ENCODE measurements at regions not wholly inside any gene's neighbourhood (a gene's known extent, or its start where the extent isn't known, plus 50 kb on each side); places are given as distances from the start of the nearest gene placed in this dataset.

DNA sequence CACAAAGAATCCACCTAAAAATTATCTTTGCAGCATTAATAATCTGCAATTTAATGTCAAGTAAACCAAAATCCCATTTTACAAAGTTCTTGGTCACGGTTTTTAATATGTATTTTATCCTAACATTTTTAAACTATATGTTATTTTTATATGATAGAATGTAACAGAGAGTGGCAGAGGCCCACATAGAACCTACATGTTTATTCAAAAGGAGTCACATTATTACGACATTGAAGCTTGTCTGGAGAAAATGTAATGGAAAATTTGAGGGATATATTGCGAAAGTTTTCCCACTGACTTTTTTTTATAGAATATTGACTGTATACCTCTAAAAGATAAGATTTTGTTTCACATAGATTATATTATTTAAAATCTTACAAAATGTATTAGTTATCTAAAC is 89.7 kb upstream of the COL3A1 start:
- H3K4me3 Mint-ChIP-seq = no peak overlapping the region
- H3K9me3 Mint-ChIP-seq = no peaks in the 10 kb centered on the region
- no peaks in the 10 kb centered on the region for H3K4me1 Mint-ChIP-seq (ENCODE audit: low read depth)
- H3K36me3 Mint-ChIP-seq (ENCODE audit: low read depth) = no peaks in the 10 kb centered on the region
- no peak for DNase-seq (ENCODE audit: low spot score)
- intact Hi-C loops (cut with micrococcal nuclease) = no loop called here
- no peak overlapping the region for H3K27ac Mint-ChIP-seq
- no peaks in the 10 kb centered on the region for H3K27me3 Mint-ChIP-seq (ENCODE audit: insufficient read depth)

DNA sequence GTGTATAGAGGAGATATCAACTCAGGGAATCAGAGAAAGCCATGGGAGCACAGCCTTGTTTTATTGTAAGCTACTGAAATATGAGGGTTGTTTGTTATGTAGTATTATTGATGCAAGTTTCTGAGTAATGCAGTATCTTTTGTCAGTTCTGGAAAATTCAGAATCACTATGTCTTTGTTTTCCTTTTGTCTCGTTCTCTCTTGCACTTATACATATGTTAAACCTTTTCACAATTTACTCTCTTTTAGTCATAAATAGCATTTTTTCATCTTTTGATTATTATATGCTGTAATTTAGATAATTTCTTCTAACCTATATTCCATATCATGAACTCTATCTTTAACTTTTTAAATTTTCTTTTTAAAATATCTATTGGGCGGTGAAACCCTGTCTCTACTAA is 85.0 kb upstream of the COL3A1 start:
- H3K9me3 Mint-ChIP-seq = peaks cover 3% of the 10 kb centered on the region
- intact Hi-C loops (cut with micrococcal nuclease) = no loop called here
- H3K4me3 Mint-ChIP-seq = no peak overlapping the region

DNA sequence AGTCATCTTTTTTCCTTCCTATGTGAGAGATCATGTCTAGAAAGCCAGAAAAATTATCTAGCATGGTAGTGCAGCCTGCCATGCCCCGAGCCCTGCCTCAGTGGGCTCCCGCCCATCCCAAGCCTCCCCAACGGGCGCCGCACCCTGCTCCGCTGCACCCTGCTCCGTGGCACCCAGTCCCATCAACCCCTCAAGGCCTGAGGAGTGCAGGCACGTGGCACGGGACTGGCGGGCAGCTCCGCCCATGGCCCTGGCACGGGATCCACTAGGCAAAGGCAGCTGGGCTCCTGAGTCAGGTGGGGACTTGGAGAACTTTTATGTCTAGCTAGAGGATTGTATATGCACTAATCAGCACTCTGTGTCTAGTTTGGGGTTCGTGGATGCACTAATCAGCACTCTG is 83.4 kb upstream of the COL3A1 start:
- intact Hi-C loops (cut with micrococcal nuclease) = no loop called here
- Mint-ChIP-seq H3K4me3 (no peak overlapping the region), H3K4me1 (ENCODE audit: low read depth) (no peaks in the 10 kb centered on the region)

More for the DNA sequence above, 85.0 kb upstream of the COL3A1 start:
- H3K36me3 Mint-ChIP-seq (ENCODE audit: low read depth) = no peaks in the 10 kb centered on the region
- H3K4me1 Mint-ChIP-seq (ENCODE audit: low read depth) = no peaks in the 10 kb centered on the region
- no peaks in the 10 kb centered on the region for H3K27me3 Mint-ChIP-seq (ENCODE audit: insufficient read depth)
- H3K27ac Mint-ChIP-seq = no peak overlapping the region
- DNase-seq (ENCODE audit: low spot score) = no peak

DNA sequence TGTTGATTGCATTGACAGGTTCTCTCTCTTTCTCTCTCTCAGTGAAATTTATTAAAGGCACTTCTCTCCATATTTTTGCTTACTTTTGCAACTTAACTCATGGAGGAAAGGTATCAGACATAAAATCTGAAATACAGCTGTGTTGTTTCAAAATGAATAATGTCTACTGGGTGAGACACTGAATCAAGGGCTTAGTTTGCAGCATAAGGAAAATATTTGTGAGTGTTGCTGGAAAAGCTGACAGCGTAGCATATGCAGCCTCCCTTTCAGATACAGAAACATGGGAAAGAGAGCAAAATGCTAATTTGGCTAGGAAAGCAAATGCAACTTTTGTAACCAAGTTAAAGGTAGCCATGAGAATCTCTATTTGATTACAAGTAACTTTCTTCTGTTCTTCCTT is 81.5 kb upstream of the COL3A1 start:
- no peaks in the 10 kb centered on the region for H3K4me1 Mint-ChIP-seq (ENCODE audit: low read depth)
- H3K27ac Mint-ChIP-seq = no peak overlapping the region
- no peaks in the 10 kb centered on the region for H3K27me3 Mint-ChIP-seq (ENCODE audit: insufficient read depth)
- H3K36me3 Mint-ChIP-seq (ENCODE audit: low read depth) = no peaks in the 10 kb centered on the region
- H3K9me3 Mint-ChIP-seq = peaks cover 3% of the 10 kb centered on the region
- H3K4me3 Mint-ChIP-seq = no peak overlapping the region
- DNase-seq (ENCODE audit: low spot score) = no peak
- intact Hi-C loops (cut with micrococcal nuclease) = no loop called here

More for the DNA sequence above, 83.4 kb upstream of the COL3A1 start:
- DNase-seq (ENCODE audit: low spot score) = no peak
- Mint-ChIP-seq H3K36me3 (ENCODE audit: low read depth) (no peaks in the 10 kb centered on the region), H3K27me3 (ENCODE audit: insufficient read depth) (no peaks in the 10 kb centered on the region), H3K9me3 (peaks cover 3% of the 10 kb centered on the region), H3K27ac (no peak overlapping the region)

DNA sequence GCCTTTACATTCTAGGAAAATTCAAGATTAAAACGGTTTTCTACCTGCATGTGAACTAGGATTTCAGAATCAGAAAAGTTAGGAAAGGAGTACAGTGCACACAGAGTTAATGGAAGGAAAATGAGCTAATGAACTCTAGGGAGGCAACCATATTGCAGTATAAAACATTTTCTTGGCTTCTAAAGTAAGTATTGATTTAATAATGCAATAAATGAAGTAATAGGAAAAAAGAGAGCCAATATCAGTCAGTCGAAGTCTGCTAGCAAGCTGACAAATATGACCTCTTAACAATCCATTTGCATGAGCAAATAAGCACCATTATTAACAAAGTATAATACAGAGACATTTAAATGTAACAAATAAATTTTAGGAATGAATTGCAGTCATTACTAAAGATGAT is 80.2 kb upstream of the COL3A1 start:
- no peak for DNase-seq (ENCODE audit: low spot score)
- Mint-ChIP-seq H3K4me3 (no peak overlapping the region), H3K9me3 (peaks cover 3% of the 10 kb centered on the region), H3K27ac (no peak overlapping the region), H3K4me1 (ENCODE audit: low read depth) (no peaks in the 10 kb centered on the region), H3K36me3 (ENCODE audit: low read depth) (no peaks in the 10 kb centered on the region), H3K27me3 (ENCODE audit: insufficient read depth) (no peaks in the 10 kb centered on the region)
- intact Hi-C loops (cut with micrococcal nuclease) = no loop called here

DNA sequence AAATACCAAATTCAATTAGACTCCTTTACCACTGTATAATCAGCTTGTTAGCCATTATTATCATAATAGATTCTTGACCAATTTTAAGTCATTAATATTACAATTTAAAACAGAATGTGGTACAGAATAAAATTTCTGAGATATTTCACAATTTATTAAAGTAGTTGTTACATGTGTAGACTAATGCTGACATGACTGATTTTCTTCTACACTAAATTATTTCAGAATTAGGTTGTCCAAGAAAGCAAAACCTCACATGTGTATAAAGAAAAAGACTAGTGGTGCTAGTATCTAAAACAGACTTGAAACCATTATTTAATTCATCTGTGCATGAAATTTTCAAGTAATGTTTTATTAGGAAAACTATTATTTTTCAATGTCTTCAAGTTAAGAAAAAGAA is 79.2 kb upstream of the COL3A1 start:
- H3K27me3 Mint-ChIP-seq (ENCODE audit: insufficient read depth) = no peaks in the 10 kb centered on the region
- intact Hi-C loops (cut with micrococcal nuclease) = no loop called here
- H3K4me1 Mint-ChIP-seq (ENCODE audit: low read depth) = no peaks in the 10 kb centered on the region
- DNase-seq (ENCODE audit: low spot score) = no peak
- no peak overlapping the region for H3K4me3 Mint-ChIP-seq
- no peak overlapping the region for H3K27ac Mint-ChIP-seq
- H3K9me3 Mint-ChIP-seq = peaks cover 3% of the 10 kb centered on the region
- no peaks in the 10 kb centered on the region for H3K36me3 Mint-ChIP-seq (ENCODE audit: low read depth)

DNA sequence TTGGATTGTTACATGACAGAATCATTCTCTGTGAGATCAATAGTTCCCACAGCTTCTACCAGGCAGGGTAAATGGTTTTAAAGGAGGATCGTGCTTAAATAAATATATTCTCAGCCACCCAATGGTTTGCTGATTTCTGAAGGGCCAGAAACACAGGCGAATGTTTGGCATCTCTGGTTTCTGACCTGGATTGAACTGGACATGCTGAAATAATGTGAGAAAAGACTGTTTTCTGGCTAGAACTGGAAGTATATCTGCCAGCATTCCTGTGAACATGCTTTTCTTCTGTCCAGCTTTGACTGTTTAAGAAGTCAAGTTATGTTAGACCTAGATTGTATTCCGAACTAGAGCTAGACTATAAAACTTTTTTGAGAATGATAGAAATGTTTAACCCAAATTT is 77.1 kb upstream of the COL3A1 start:
- no peak overlapping the region for H3K4me3 Mint-ChIP-seq
- no peaks in the 10 kb centered on the region for H3K27me3 Mint-ChIP-seq (ENCODE audit: insufficient read depth)
- H3K9me3 Mint-ChIP-seq = peaks cover 2% of the 10 kb centered on the region
- DNase-seq (ENCODE audit: low spot score) = no peak
- H3K36me3 Mint-ChIP-seq (ENCODE audit: low read depth) = no peaks in the 10 kb centered on the region
- H3K27ac Mint-ChIP-seq = no peak overlapping the region
- intact Hi-C loops (cut with micrococcal nuclease) = no loop called here
- no peaks in the 10 kb centered on the region for H3K4me1 Mint-ChIP-seq (ENCODE audit: low read depth)

DNA sequence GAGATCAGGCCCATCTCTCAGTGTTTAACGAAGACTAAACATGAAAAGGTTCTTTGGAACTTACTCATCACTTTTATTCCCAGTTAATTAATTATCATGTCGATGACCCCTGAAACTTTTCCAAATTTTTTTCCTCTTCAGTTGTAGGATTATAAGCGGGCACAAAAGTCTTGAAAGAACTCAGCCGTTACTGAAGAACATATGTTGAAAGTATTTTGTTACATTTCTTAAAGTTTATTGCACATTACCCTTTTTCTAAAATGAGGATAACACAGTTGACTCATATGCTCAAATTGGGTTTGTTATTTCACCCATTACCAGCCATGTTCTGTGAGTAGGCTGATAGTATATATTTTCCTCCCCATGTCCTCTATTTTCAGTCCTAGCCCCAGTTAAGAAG is 75.9 kb upstream of the COL3A1 start:
- intact Hi-C loops (cut with micrococcal nuclease) = no loop called here
- no peak for DNase-seq (ENCODE audit: low spot score)
- Mint-ChIP-seq H3K27me3 (ENCODE audit: insufficient read depth) (no peaks in the 10 kb centered on the region), H3K27ac (no peak overlapping the region), H3K9me3 (no peaks in the 10 kb centered on the region), H3K36me3 (ENCODE audit: low read depth) (no peaks in the 10 kb centered on the region), H3K4me1 (ENCODE audit: low read depth) (no peaks in the 10 kb centered on the region), H3K4me3 (no peak overlapping the region)

DNA sequence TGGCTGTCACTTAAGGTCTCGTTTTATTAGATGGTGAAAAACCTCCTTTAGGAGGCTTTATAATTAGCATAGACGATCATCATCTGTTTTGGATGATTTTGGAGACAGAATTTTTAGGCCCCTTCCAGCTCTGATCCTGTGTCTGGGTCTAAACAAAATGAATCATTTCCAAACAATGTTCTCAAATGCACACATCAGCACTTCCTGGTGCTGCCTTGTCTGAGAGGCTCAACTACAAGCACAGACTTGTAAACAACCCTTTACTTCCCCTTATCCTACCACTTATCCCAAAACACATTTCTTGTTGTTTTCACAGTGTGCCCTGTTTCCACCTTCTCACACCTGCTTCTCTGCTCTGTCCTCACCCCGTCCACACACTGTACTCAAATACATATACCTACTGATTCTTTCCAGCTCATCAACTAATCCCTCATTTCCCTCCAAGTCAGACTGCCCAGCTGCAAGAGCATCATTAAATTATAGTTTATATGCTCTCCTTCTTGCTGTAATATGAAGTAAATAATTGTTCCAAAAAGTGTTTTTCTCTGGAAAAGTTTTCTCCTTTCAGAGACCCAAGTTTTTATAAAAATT is 71.2 kb upstream of the COL3A1 start:
- H3K27me3 Mint-ChIP-seq (ENCODE audit: insufficient read depth) = no peaks in the 10 kb centered on the region
- no peak for DNase-seq (ENCODE audit: low spot score)
- H3K4me1 Mint-ChIP-seq (ENCODE audit: low read depth) = no peaks in the 10 kb centered on the region
- H3K27ac Mint-ChIP-seq = no peak overlapping the region
- H3K9me3 Mint-ChIP-seq = no peaks in the 10 kb centered on the region
- no peak overlapping the region for H3K4me3 Mint-ChIP-seq
- H3K36me3 Mint-ChIP-seq (ENCODE audit: low read depth) = no peaks in the 10 kb centered on the region
- intact Hi-C loops (cut with micrococcal nuclease) = no loop called here

DNA sequence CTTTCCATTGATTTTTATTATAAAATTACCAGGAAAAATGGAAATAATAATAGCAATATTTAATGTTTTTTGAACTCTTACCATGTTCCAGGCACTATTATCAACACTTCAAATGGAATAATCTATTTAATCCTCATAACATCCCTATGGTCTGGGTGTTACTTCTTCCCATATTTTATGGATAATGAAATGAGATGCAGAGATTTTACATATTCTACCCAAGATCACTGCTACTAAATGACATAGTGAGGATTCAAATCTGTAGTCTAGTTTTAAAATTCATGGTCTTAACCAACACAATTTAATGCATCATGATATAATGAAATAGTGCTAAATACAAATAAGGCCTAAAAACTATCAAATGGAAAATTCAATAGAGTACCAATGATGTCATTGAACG is 70.4 kb upstream of the COL3A1 start:
- Mint-ChIP-seq H3K27ac (no peak overlapping the region), H3K4me3 (no peak overlapping the region), H3K9me3 (no peaks in the 10 kb centered on the region), H3K4me1 (ENCODE audit: low read depth) (no peaks in the 10 kb centered on the region), H3K36me3 (ENCODE audit: low read depth) (no peaks in the 10 kb centered on the region), H3K27me3 (ENCODE audit: insufficient read depth) (no peaks in the 10 kb centered on the region)
- no peak for DNase-seq (ENCODE audit: low spot score)
- intact Hi-C loops (cut with micrococcal nuclease) = no loop called here

DNA sequence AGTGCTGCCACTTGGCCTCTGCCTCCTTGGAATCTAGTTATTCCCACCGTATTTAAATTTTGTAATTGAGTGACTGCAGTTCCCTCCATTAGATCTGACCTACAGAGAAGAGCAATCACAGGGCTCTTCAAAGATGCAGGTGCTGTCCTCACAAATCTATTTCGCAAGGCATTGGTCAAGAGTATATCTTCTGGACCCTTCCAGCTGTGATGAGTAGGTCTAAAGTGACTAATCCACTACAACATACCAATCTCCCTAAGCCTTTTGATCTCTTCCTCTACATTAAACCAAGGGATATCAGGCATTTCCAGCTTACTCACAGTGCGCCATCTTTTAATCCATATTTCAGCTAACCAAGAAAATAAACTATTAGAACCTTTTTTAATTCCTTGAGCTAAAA is 65.1 kb upstream of the COL3A1 start:
- Mint-ChIP-seq H3K9me3 (no peaks in the 10 kb centered on the region), H3K36me3 (ENCODE audit: low read depth) (no peaks in the 10 kb centered on the region), H3K4me3 (no peak overlapping the region), H3K27ac (no peak overlapping the region), H3K27me3 (ENCODE audit: insufficient read depth) (no peaks in the 10 kb centered on the region), H3K4me1 (ENCODE audit: low read depth) (no peaks in the 10 kb centered on the region)
- no peak for DNase-seq (ENCODE audit: low spot score)
- intact Hi-C loops (cut with micrococcal nuclease) = no loop called here

DNA sequence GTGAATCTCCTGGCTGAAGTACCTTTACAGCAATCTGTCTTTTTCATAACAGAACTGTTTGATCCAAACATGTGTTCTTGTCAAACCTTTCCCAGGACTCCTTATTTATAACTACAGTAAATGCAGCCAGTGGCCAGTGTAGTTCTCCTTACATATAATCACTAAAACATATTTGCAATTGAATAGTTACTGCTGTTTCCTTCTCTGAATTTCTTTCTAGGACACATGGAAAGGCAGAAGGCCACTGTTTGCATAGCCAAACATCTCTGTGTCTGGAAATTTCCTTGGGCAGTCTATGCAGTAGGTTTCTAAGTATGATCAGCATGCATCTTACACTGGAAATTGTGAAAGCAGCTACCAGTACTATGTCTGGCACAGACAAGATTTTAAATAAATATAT is 57.4 kb upstream of the COL3A1 start:
- H3K4me1 Mint-ChIP-seq (ENCODE audit: low read depth) = no peaks in the 10 kb centered on the region
- H3K27me3 Mint-ChIP-seq (ENCODE audit: insufficient read depth) = no peaks in the 10 kb centered on the region
- no peak overlapping the region for H3K4me3 Mint-ChIP-seq
- H3K27ac Mint-ChIP-seq = no peak overlapping the region
- no peaks in the 10 kb centered on the region for H3K9me3 Mint-ChIP-seq
- intact Hi-C loops (cut with micrococcal nuclease) = no loop called here
- DNase-seq (ENCODE audit: low spot score) = no peak
- H3K36me3 Mint-ChIP-seq (ENCODE audit: low read depth) = no peaks in the 10 kb centered on the region

DNA sequence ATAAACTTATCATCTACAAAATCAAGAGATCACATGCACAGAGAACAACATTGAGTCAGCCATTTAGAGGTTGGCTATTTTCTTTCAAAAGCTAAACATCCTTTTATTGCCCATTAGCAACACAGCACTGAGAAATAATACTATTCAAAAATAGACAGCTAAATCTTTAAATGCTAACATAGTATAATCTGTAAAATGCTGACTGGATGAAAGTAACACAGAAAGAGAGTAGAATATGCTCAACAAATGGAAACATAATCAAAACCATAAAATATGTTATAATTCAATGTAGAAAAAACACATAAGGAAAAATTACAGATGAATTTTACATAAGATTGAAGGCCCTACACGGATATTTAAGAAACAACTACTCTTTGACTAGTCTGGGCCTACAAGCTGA is 56.5 kb upstream of the COL3A1 start:
- Mint-ChIP-seq H3K27ac (no peak overlapping the region), H3K36me3 (ENCODE audit: low read depth) (no peaks in the 10 kb centered on the region), H3K9me3 (no peaks in the 10 kb centered on the region), H3K4me1 (ENCODE audit: low read depth) (no peaks in the 10 kb centered on the region), H3K4me3 (no peak overlapping the region), H3K27me3 (ENCODE audit: insufficient read depth) (no peaks in the 10 kb centered on the region)
- intact Hi-C loops (cut with micrococcal nuclease) = no loop called here
- DNase-seq (ENCODE audit: low spot score) = no peak

DNA sequence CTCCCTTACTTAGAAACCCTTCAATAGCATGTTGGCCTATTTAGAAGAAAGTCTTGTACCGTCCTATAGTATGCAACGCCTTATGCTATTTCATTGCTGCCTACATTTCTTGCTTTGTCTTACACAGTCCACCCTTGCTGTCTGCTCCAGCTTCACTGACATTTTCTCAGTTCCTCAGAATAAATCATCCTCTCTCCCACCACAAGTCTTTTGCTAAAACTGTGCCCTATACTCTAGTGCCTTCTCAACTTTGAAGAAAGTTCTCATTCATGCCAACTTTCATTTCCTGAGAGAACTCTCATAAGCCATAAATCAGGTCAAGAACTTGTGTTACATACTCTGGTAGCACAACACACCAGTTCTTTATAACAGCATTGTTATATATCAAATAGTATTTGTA is 54.3 kb upstream of the COL3A1 start:
- intact Hi-C loops (cut with micrococcal nuclease) = no loop called here
- no peak overlapping the region for H3K4me3 Mint-ChIP-seq
- no peaks in the 10 kb centered on the region for H3K27me3 Mint-ChIP-seq (ENCODE audit: insufficient read depth)
- DNase-seq (ENCODE audit: low spot score) = no peak
- H3K27ac Mint-ChIP-seq = no peak overlapping the region
- H3K9me3 Mint-ChIP-seq = no peaks in the 10 kb centered on the region
- H3K36me3 Mint-ChIP-seq (ENCODE audit: low read depth) = no peaks in the 10 kb centered on the region
- H3K4me1 Mint-ChIP-seq (ENCODE audit: low read depth) = no peaks in the 10 kb centered on the region
